ENCODE measurements at regions not wholly inside any gene's neighbourhood (a gene's known extent, or its start where the extent isn't known, plus 50 kb on each side); places are given as distances from the start of the nearest gene placed in this dataset.
A peak's percentile ranks its signal among the peaks of the same experiment; 100 is the strongest.

GRCh38 chr18:59059140-59059539 is 80.5 kb upstream of the SEC11C start:
- no peak overlapping the region for H3K27ac ChIP-seq
- TF ChIP-seq CTCF (conservative IDR thresholded peaks at IDR 0.05) = no peak

GRCh38 chr18:59060551-59060950 is 79.1 kb upstream of the SEC11C start:
- no peak overlapping the region; the same call in 1 of the 2 replicates for H3K27ac ChIP-seq
- TF ChIP-seq CTCF (conservative IDR thresholded peaks at IDR 0.05) = no peak

GRCh38 chr18:59061914-59062642 is 77.6 kb upstream of the SEC11C start:
- no peak for TF ChIP-seq CTCF (conservative IDR thresholded peaks at IDR 0.05)
- H3K27ac ChIP-seq = peak overlapping the region; percentile 92

- TF ChIP-seq CTCF (conservative IDR thresholded peaks at IDR 0.05) = no peak
- peak overlapping the region; percentile 92 for H3K27ac ChIP-seq
Measured at GRCh38 chr18:59062643-59063006, 77.1 kb upstream of the SEC11C start.

- peak overlapping the region; percentile 92 for H3K27ac ChIP-seq
- TF ChIP-seq CTCF (conservative IDR thresholded peaks at IDR 0.05) = no peak
Measured at GRCh38 chr18:59063300-59063906, 76.3 kb upstream of the SEC11C start.

- peak overlapping the region; percentile 92 for H3K27ac ChIP-seq
- TF ChIP-seq CTCF (conservative IDR thresholded peaks at IDR 0.05) = no peak
Measured at GRCh38 chr18:59063912-59064311, 75.8 kb upstream of the SEC11C start.

GRCh38 chr18:59065684-59066083 is 74.0 kb upstream of the SEC11C start:
- no peak for TF ChIP-seq CTCF (conservative IDR thresholded peaks at IDR 0.05)
- H3K27ac ChIP-seq = peak overlapping the region; percentile 92
